CD14-positive monocyte (primary cell): ENCODE measurements at regions not wholly inside any gene's neighbourhood (a gene's known extent, or its start where the extent isn't known, plus 50 kb on each side); places are given as distances from the start of the nearest gene placed in this dataset.

Source experiments
- DNase-seq, 3 donors: peaks; one replicate each; pipeline ENCODE4 v3.0.0-alpha.2; 2011 to 2022
- H2AFZ ChIP-seq: 2 replicates; pipeline ENCODE4 v1.6.0; 2012; ENCODE audit warnings: mild to moderate bottlenecking, low read depth, low read length, inconsistent platforms; ENCODE audit not compliant: insufficient read depth, poor library complexity, severe bottlenecking
- H3K27ac ChIP-seq, 2 donors: 1 replicate in 1 of 2; 2 replicates in 1 of 2; pipeline ENCODE4 v1.5.1; 2012 to 2013; ENCODE audit warnings: low read length in 2 of 2, control low read depth in 1 of 2, inconsistent platforms in 1 of 2, low read depth in 1 of 2, mild to moderate bottlenecking in 1 of 2
- H3K27me3 ChIP-seq, 2 donors: one replicate each; pipeline versions ENCODE4 v1.6.0 to v1.6.1; 2011 to 2013; ENCODE audit warnings: low read length in 2 of 2; ENCODE audit not compliant: control insufficient read depth in 2 of 2, insufficient read depth in 2 of 2
- H3K36me3 ChIP-seq, 2 donors: replicated peaks in 1 of 2; 1 replicate in 1 of 2; 2 replicates in 1 of 2; pipeline versions ENCODE4 v1.5.1 to v1.6.1; 2012 to 2013; ENCODE audit warnings: low read length in 2 of 2, control low read depth in 1 of 2, inconsistent platforms in 1 of 2, mild to moderate bottlenecking in 1 of 2; ENCODE audit not compliant: insufficient read depth in 2 of 2, control insufficient read depth in 1 of 2
- H3K4me1 ChIP-seq, 2 donors: 1 replicate in 1 of 2; 2 replicates in 1 of 2; pipeline versions ENCODE4 v1.5.1 to v1.6.1; 2012 to 2013; ENCODE audit warnings: low read length in 2 of 2, control low read depth in 1 of 2, inconsistent platforms in 1 of 2, mild to moderate bottlenecking in 1 of 2, moderate library complexity in 1 of 2; ENCODE audit not compliant: insufficient read depth in 2 of 2, control insufficient read depth in 1 of 2
- H3K4me2 ChIP-seq: replicated peaks from 2 replicates; pipeline ENCODE3; 2012; ENCODE audit warnings: low read length, moderate library complexity, mild to moderate bottlenecking; ENCODE audit not compliant: poor library complexity, severe bottlenecking; ENCODE audit errors: extremely low read depth
- H3K4me3 ChIP-seq, 3 experiments: fragments of 200-600 bp in 1 of 3; sonication (generic) in 1 of 3; replicated peaks in 1 of 3; 1 replicate in 2 of 3; 2 replicates in 1 of 3; pipeline ENCODE4 v1.5.1; 2011 to 2013; ENCODE audit warnings: low read length in 3 of 3, mild to moderate bottlenecking in 3 of 3, control low read depth in 2 of 3, low read depth in 2 of 3, inconsistent platforms in 1 of 3, moderate library complexity in 1 of 3
- H3K79me2 ChIP-seq: 2 replicates; pipeline ENCODE4 v1.6.0; 2012; ENCODE audit warnings: mild to moderate bottlenecking, control low read depth, inconsistent platforms, low read length, moderate library complexity; ENCODE audit not compliant: insufficient read depth
- H3K9ac ChIP-seq: 2 replicates; pipeline ENCODE4 v1.6.0; 2017; ENCODE audit warnings: low read length, mild to moderate bottlenecking; ENCODE audit not compliant: insufficient read depth, poor library complexity, severe bottlenecking
- H3K9me3 ChIP-seq, 2 donors: replicated peaks in 1 of 2; 1 replicate in 1 of 2; 2 replicates in 1 of 2; pipeline versions ENCODE4 v1.5.1 to v1.6.1; 2012 to 2013; ENCODE audit warnings: low read length in 2 of 2, control low read depth in 1 of 2; ENCODE audit not compliant: control insufficient read depth in 1 of 2, insufficient read depth in 1 of 2
- H4K20me1 ChIP-seq: 2 replicates; pipeline ENCODE4 v1.6.0; 2012; ENCODE audit warnings: mild to moderate bottlenecking, low read length, control low read depth, moderate library complexity; ENCODE audit not compliant: insufficient read depth
- H3K27ac Mint-ChIP-seq, 7 donors: one replicate each; pipeline ENCODE4 v1.8.0; 2020; ENCODE audit warnings: mild to moderate bottlenecking in 7 of 7, mixed read lengths in 7 of 7, moderate library complexity in 6 of 7, inconsistent platforms in 2 of 7
- H3K27me3 Mint-ChIP-seq, 3 donors: one replicate each; pipeline ENCODE4 v1.8.0; 2021 to 2022; ENCODE audit warnings: low read depth in 3 of 3, mild to moderate bottlenecking in 3 of 3, mixed read lengths in 3 of 3, moderate library complexity in 3 of 3, inconsistent platforms in 1 of 3
- H3K36me3 Mint-ChIP-seq, 2 donors: one replicate each; pipeline ENCODE4 v1.8.0; 2020; ENCODE audit warnings: mixed read lengths in 2 of 2, inconsistent platforms in 1 of 2, mild to moderate bottlenecking in 1 of 2
- H3K4me1 Mint-ChIP-seq: one replicate; pipeline ENCODE4 v1.8.0; 2020; ENCODE audit warnings: mild to moderate bottlenecking, mixed read lengths
- H3K4me3 Mint-ChIP-seq, 2 donors: one replicate each; pipeline ENCODE4 v1.8.0; 2020; ENCODE audit warnings: mild to moderate bottlenecking in 2 of 2, mixed read lengths in 2 of 2, moderate library complexity in 1 of 2
- H3K9me3 Mint-ChIP-seq, 7 donors: one replicate each; pipeline ENCODE4 v1.8.0; 2020 to 2022; ENCODE audit warnings: mixed read lengths in 7 of 7, mild to moderate bottlenecking in 6 of 7, moderate library complexity in 6 of 7, inconsistent platforms in 2 of 7
- WGBS: methylation state at CpG from one replicate; pipeline ENCODE4 v1.1.5; 2013; ENCODE audit warnings: missing lambda C conversion rate; ENCODE audit not compliant: insufficient coverage; 5-methylcytosine and 5-hydroxymethylcytosine counted together
- intact Hi-C, 2 donors: fragments of 100-400 bp; cut with micrococcal nuclease; formaldehyde crosslinking; loops; one replicate each; pipeline versions ENCODE4 v1.15.0 to v1.15.1; 2023
- TF ChIP-seq, protein P1 (sequence below): fragments of 200-600 bp; IDR thresholded peaks from one replicate; pipeline ENCODE4 v1.8.0; 2022; ENCODE audit warnings: antibody characterized with exemption, mild to moderate bottlenecking

DNA sequence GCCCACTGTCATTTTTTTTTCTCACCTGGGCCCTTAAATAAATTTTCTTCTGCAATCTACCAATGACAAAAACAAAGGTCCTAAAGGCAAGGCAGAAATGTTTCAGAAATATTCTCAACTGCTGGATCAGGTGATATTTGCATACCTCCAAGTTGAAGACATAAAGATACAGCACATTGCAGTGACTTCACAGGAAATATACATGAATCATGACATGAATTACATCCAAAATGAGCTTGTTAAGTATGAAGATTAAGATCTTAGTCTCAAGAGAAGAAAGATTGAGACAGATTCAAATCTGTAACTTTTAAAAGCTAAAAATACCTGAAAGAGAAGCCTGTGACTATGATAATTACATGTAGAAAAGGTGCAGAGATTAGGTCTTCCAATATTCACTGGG is 207.8 kb downstream of the SIPA1L2 start:
- no peak for DNase-seq
- H3K27me3 Mint-ChIP-seq = no peaks in the 10 kb centered on the region
- no peak overlapping the region for H3K4me3 Mint-ChIP-seq

DNA sequence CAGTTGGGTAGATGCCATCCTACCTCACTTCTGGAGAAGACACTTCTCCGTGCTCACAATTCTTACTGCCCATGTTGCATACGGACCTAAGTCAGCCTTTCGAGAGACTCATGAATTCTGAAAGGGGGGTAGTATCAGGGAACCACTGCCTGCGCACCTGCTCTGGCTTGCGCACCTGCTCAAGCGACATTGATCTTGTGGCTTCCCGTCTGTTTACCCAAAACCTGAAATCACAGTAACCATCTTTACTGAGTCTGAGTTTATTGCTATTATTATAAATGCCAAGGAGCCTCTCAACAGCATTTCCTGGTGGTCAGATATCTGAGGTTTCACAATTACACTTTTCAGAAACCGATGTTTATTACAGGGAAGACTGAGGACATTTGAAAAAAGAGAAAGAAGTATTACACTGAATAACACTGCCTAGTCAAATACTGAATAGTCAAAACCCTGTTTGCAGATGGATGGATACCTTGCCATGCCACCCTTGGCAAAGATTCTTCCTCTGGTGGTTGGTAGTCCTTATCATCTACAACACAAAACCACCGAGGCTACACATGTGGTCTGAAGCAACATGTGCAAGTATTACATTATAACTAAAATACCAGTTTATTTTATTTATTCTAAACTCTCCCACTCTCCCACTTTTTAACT is 208.7 kb downstream of the SIPA1L2 start:
- no peaks in the 10 kb centered on the region for H3K4me1 ChIP-seq
- no peak overlapping the region for H3K4me3 Mint-ChIP-seq
- H3K36me3 ChIP-seq = no peaks in the 10 kb centered on the region
- H3K36me3 Mint-ChIP-seq = peaks cover 21 to 32% of the 10 kb centered on the region in 2 donors
- no peak overlapping the region for H3K27ac Mint-ChIP-seq
- peaks cover 0 to 2% (median 0%) of the 10 kb centered on the region in 7 donors for H3K9me3 Mint-ChIP-seq
- no peak overlapping the region for H3K27ac ChIP-seq
- DNase-seq = no peak
- TF ChIP-seq, protein P1, sequence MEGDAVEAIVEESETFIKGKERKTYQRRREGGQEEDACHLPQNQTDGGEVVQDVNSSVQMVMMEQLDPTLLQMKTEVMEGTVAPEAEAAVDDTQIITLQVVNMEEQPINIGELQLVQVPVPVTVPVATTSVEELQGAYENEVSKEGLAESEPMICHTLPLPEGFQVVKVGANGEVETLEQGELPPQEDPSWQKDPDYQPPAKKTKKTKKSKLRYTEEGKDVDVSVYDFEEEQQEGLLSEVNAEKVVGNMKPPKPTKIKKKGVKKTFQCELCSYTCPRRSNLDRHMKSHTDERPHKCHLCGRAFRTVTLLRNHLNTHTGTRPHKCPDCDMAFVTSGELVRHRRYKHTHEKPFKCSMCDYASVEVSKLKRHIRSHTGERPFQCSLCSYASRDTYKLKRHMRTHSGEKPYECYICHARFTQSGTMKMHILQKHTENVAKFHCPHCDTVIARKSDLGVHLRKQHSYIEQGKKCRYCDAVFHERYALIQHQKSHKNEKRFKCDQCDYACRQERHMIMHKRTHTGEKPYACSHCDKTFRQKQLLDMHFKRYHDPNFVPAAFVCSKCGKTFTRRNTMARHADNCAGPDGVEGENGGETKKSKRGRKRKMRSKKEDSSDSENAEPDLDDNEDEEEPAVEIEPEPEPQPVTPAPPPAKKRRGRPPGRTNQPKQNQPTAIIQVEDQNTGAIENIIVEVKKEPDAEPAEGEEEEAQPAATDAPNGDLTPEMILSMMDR = no peak
- H3K9me3 ChIP-seq = no peaks in the 10 kb centered on the region
- peaks cover 14% of the 10 kb centered on the region for H3K4me1 Mint-ChIP-seq
- no peaks in the 10 kb centered on the region for H3K27me3 ChIP-seq
- H3K4me3 ChIP-seq = no peak overlapping the region
- no peak overlapping the region for H2AFZ ChIP-seq
- no peak overlapping the region for H3K4me2 ChIP-seq
- WGBS = no CpG with 5 or more reads among the region's 9 CpGs
- H3K79me2 ChIP-seq = no peaks in the 10 kb centered on the region
- H3K27me3 Mint-ChIP-seq = no peaks in the 10 kb centered on the region
- intact Hi-C loops = no loop called here
- no peak overlapping the region for H3K9ac ChIP-seq
- H4K20me1 ChIP-seq = no peaks in the 10 kb centered on the region

More for the DNA sequence above, 207.8 kb downstream of the SIPA1L2 start:
- no peaks in the 10 kb centered on the region for H3K9me3 ChIP-seq
- TF ChIP-seq, protein P1 = no peak
- H3K27ac ChIP-seq = no peak overlapping the region
- no peak overlapping the region for H3K4me3 ChIP-seq
- intact Hi-C loops = no loop called here
- no peak overlapping the region for H2AFZ ChIP-seq
- Mint-ChIP-seq H3K4me1 (peaks cover 13% of the 10 kb centered on the region), H3K9me3 (peaks cover 0 to 2% (median 0%) of the 10 kb centered on the region in 7 donors), H3K36me3 (peaks cover 23 to 34% of the 10 kb centered on the region in 2 donors), H3K27ac (no peak overlapping the region)
- H3K27me3 ChIP-seq = no peaks in the 10 kb centered on the region
- no peaks in the 10 kb centered on the region for H4K20me1 ChIP-seq
- H3K9ac ChIP-seq = no peak overlapping the region
- no peak overlapping the region for H3K4me2 ChIP-seq
- no peaks in the 10 kb centered on the region for H3K79me2 ChIP-seq
- no peaks in the 10 kb centered on the region for H3K4me1 ChIP-seq
- peaks cover 0 to 4% of the 10 kb centered on the region in 2 donors for H3K36me3 ChIP-seq
